ENCODE measurements at regions not wholly inside any gene's neighbourhood (a gene's known extent, or its start where the extent isn't known, plus 50 kb on each side); places are given as distances from the start of the nearest gene placed in this dataset.
"Not testable (repeated sequence)": the region's sequence is repeated elsewhere in the genome, so short reads cannot be mapped to it uniquely, and the experiment has no call there.

- TF ChIP-seq POLR2A, CTCF (IDR thresholded peaks at IDR 0.05): not testable (repeated sequence)
These were observed 184.0 kb upstream of the OSBPL11 start for GRCh38 chr3:125779276-125779675.

All from heart left ventricle (tissue), 13 donors.